IPS DF 6.9 (cell line): ENCODE measurements at regions not wholly inside any gene's neighbourhood (a gene's known extent, or its start where the extent isn't known, plus 50 kb on each side); places are given as distances from the start of the nearest gene placed in this dataset.
"Not testable (repeated sequence)": the region's sequence is repeated elsewhere in the genome, so short reads cannot be mapped to it uniquely, and the experiment has no call there.

Source experiments
- DNase-seq: peaks from one replicate; pipeline ENCODE4 v3.0.0-alpha.2; 2013; ENCODE audit warnings: low read depth, low spot score
- H3K27ac ChIP-seq: one replicate; pipeline ENCODE4 v1.5.1; 2013; ENCODE audit warnings: low read length, control low read depth
- H3K27me3 ChIP-seq: 2 replicates; pipeline ENCODE4 v1.6.1; 2013; ENCODE audit warnings: mild to moderate bottlenecking, low read length; ENCODE audit not compliant: control insufficient read depth, insufficient read depth
- H3K36me3 ChIP-seq: 2 replicates; pipeline ENCODE4 v1.6.1; 2013; ENCODE audit warnings: low read length; ENCODE audit not compliant: control insufficient read depth, insufficient read depth
- H3K4me1 ChIP-seq: 2 replicates; pipeline ENCODE4 v1.6.1; 2013; ENCODE audit warnings: low read length; ENCODE audit not compliant: control insufficient read depth, insufficient read depth
- H3K4me3 ChIP-seq: 2 replicates; pipeline ENCODE4 v1.5.1; 2013; ENCODE audit warnings: mild to moderate bottlenecking, low read length
- H3K9me3 ChIP-seq: 2 replicates; pipeline ENCODE4 v1.6.1; 2013; ENCODE audit warnings: low read length, inconsistent platforms; ENCODE audit not compliant: control insufficient read depth, insufficient read depth
- WGBS: extraction: QIAGEN DNeasy Blood & Tissue Kit; methylation state at CpG from one replicate; pipeline ENCODE4 v1.1.7; 2013; ENCODE audit warnings: mixed read lengths, missing lambda C conversion rate; ENCODE audit not compliant: insufficient read length, insufficient coverage; 5-methylcytosine and 5-hydroxymethylcytosine counted together

- H3K27me3 ChIP-seq, DNase-seq, H3K4me1 ChIP-seq, H3K27ac ChIP-seq, H3K9me3 ChIP-seq, H3K36me3 ChIP-seq, H3K4me3 ChIP-seq: not testable (repeated sequence)
- no CpG with 5 or more reads among the region's 1 CpG for WGBS
Observed at GRCh38 chr10:46202405-46202804, 84.4 kb upstream of the ANTXRL start.

- not testable (repeated sequence) for H3K9me3 ChIP-seq, H3K4me1 ChIP-seq, H3K27me3 ChIP-seq, DNase-seq, H3K36me3 ChIP-seq, H3K4me3 ChIP-seq, H3K27ac ChIP-seq
- WGBS, result no CpG with 5 or more reads among the region's 20 CpGs
Observed at GRCh38 chr10:46204482-46205102, 82.2 kb upstream of the ANTXRL start.

DNA sequence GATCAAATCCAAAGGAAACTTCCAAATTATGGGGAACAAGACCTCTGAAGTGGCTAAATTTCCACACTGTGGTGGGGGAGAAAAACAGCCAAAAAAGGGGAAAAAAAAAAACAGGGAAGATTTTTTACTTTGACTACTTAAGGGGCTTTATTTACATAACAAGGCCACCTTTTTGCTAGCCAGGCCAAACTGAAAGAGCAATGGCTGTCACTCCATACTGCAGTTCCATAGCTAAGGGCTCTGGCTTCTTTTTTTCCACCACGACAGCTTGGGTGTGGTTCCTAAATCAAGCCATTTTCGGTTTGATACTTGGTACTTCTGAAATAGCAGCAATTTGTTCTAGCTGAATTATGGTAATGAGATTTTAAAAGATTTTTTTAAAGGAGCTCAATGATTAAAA, 76.4 kb upstream of the ANTXRL start:
- not testable (repeated sequence) for DNase-seq, H3K27me3 ChIP-seq, H3K36me3 ChIP-seq, H3K27ac ChIP-seq, H3K9me3 ChIP-seq, H3K4me1 ChIP-seq, H3K4me3 ChIP-seq
- no CpG with 5 or more reads among the region's 2 CpGs for WGBS

GRCh38 chr10:46215426-46215825, 71.4 kb upstream of the ANTXRL start:
- H3K9me3 ChIP-seq, result no peaks in the 10 kb centered on the region
- no peaks in the 10 kb centered on the region for H3K27me3 ChIP-seq
- H3K4me3 ChIP-seq, result no peak overlapping the region
- no peak for DNase-seq
- H3K36me3 ChIP-seq, result no peaks in the 10 kb centered on the region
- no peak overlapping the region for H3K27ac ChIP-seq
- WGBS, result no CpG with 5 or more reads among the region's 4 CpGs
- no peaks in the 10 kb centered on the region for H3K4me1 ChIP-seq

GRCh38 chr10:46216003-46216634, 70.7 kb upstream of the ANTXRL start:
- no CpG with 5 or more reads among the region's 6 CpGs for WGBS
- H3K4me3 ChIP-seq, result no peak overlapping the region
- H3K9me3 ChIP-seq, result no peaks in the 10 kb centered on the region
- no peaks in the 10 kb centered on the region for H3K4me1 ChIP-seq
- H3K27me3 ChIP-seq, result no peaks in the 10 kb centered on the region
- H3K36me3 ChIP-seq, result no peaks in the 10 kb centered on the region
- H3K27ac ChIP-seq, result no peak overlapping the region
- DNase-seq, result no peak

GRCh38 chr10:46216836-46217751, 69.7 kb upstream of the ANTXRL start:
- WGBS, result no CpG with 5 or more reads among the region's 17 CpGs
- no peak overlapping the region for H3K4me3 ChIP-seq
- no peaks in the 10 kb centered on the region for H3K36me3 ChIP-seq
- no peaks in the 10 kb centered on the region for H3K9me3 ChIP-seq
- H3K27me3 ChIP-seq, result no peaks in the 10 kb centered on the region
- no peak overlapping the region for H3K27ac ChIP-seq
- no peaks in the 10 kb centered on the region for H3K4me1 ChIP-seq
- DNase-seq, result no peak

DNA sequence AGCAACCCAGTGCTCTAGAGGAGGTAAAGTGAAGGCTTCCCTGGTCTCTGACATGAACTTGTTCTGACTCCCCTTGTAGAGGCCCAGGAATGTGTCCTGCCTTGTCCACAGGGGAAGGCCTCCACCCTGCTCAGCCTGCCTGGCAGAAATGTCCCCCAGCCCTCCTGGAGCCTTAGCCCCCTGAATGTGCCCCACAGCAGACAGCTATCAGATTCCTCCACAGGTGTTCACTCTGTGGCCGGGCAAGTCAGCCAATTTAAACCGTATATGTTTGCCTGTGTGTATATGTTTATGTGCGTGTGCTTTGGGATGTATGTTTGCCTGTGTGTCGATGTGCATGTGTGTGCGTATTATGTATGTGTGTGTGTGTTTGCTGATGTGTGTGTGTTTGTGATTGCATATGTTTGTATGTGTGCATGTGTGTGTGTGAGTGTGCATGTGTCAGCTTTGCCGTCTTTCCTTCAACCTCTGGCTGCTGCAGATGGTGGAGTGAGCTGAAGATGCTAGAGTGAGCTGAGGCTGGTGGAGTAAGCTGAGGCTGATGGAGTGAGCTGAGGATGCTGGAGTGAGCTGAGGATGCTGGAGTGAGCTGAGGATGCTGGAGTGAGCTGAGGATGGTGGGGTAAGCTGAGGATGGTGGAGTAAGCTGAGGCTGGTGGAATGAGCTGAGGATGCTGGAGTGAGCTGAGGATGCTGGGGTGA, 68.9 kb upstream of the ANTXRL start:
- Histone ChIP-seq H3K27me3 (no peaks in the 10 kb centered on the region), H3K4me1 (no peaks in the 10 kb centered on the region), H3K4me3 (no peak overlapping the region), H3K9me3 (no peaks in the 10 kb centered on the region), H3K36me3 (no peaks in the 10 kb centered on the region), H3K27ac (no peak overlapping the region)
- no peak for DNase-seq
- WGBS, result no CpG with 5 or more reads among the region's 6 CpGs

- no peak for DNase-seq
- Histone ChIP-seq H3K4me1 (no peaks in the 10 kb centered on the region), H3K27ac (no peak overlapping the region), H3K36me3 (no peaks in the 10 kb centered on the region), H3K27me3 (no peaks in the 10 kb centered on the region), H3K9me3 (no peaks in the 10 kb centered on the region), H3K4me3 (no peak overlapping the region)
- WGBS, result no CpG with 5 or more reads among the region's 2 CpGs
Observed at GRCh38 chr10:46218921-46219320, 67.9 kb upstream of the ANTXRL start.

DNA sequence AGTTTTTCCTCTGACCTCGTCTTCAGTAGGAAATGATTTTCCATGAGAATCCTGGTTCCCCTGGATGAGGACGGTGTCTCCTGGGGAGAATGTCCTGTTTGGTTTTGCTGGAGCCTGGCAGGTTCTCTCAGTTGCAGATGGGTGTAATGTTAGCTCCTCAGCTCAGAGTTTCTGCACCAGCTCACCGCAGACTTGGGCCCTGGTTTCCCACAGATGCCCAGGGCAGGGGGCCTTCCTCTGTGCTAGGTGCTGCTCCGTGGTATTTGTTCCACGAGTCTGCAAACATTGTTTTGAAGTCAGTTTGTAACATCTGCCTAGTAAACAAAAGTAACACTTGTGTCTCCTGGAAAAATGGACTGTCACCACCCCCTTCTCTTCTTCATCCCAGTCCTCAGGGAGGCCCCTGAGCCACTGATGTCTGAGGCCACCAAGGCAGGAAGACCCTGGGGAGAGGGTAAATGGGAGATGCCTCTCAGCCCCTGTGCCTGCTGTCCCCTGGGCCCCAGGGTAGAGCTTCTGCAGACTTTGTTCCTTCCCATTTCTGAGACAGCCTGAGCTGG, 67.3 kb upstream of the ANTXRL start:
- not testable (repeated sequence) for DNase-seq, H3K27me3 ChIP-seq, H3K27ac ChIP-seq, H3K9me3 ChIP-seq, H3K36me3 ChIP-seq, H3K4me1 ChIP-seq, H3K4me3 ChIP-seq
- whole genome bisulfite sequencing, result no CpG with 5 or more reads among the region's 5 CpGs

- no peak overlapping the region for H3K4me3 ChIP-seq
- no peak overlapping the region for H3K27ac ChIP-seq
- no peaks in the 10 kb centered on the region for H3K4me1 ChIP-seq
- WGBS, result no CpG with 5 or more reads among the region's 5 CpGs
- no peaks in the 10 kb centered on the region for H3K36me3 ChIP-seq
- no peaks in the 10 kb centered on the region for H3K9me3 ChIP-seq
- DNase-seq, result no peak
- H3K27me3 ChIP-seq, result no peaks in the 10 kb centered on the region
Observed at GRCh38 chr10:46220187-46220586, 66.6 kb upstream of the ANTXRL start.
